GM20000 (cell line): ENCODE measurements at regions not wholly inside any gene's neighbourhood (a gene's known extent, or its start where the extent isn't known, plus 50 kb on each side); places are given as distances from the start of the nearest gene placed in this dataset.
"Not testable (repeated sequence)": the region's sequence is repeated elsewhere in the genome, so short reads cannot be mapped to it uniquely, and the experiment has no call there.

ENCODE experiments used
- DNase-seq: peaks from one replicate; pipeline ENCODE4 v3.0.0; 2012; ENCODE audit warnings: low spot score
- CTCF ChIP-seq: IDR thresholded peaks from 2 replicates; pipeline ENCODE4 v1.5.1; 2012; ENCODE audit warnings: mild to moderate bottlenecking, control low read depth; ENCODE audit errors: extremely low read depth, missing control alignments

GRCh38 chr6:141464490-141464889 is 668.2 kb upstream of the GJE1 start:
- no peak for TF ChIP-seq CTCF
- peak; percentile 30 for DNase-seq

GRCh38 chr6:141463237-141463977 is 669.3 kb upstream of the GJE1 start:
- DNase-seq, result peak; percentile 9

GRCh38 chr6:141460743-141461484 is 671.8 kb upstream of the GJE1 start:
- TF ChIP-seq CTCF, result no peak
- DNase-seq, result no peak

More at GRCh38 chr6:141463237-141463977, 669.3 kb upstream of the GJE1 start:
- no peak for TF ChIP-seq CTCF

- DNase-seq, result not testable (repeated sequence)
Observed at GRCh38 chr6:141460245-141460644, 672.5 kb upstream of the GJE1 start.

- DNase-seq, result not testable (repeated sequence)
Observed at GRCh38 chr6:141457984-141458383, 674.7 kb upstream of the GJE1 start.

GRCh38 chr6:141452354-141452686 is 680.4 kb upstream of the GJE1 start:
- no peak for TF ChIP-seq CTCF
- no peak for DNase-seq

GRCh38 chr6:141451511-141452353 is 681.0 kb upstream of the GJE1 start:
- TF ChIP-seq CTCF, result no peak
- DNase-seq, result no peak

GRCh38 chr6:141451181-141451510 is 681.6 kb upstream of the GJE1 start:
- no peak for TF ChIP-seq CTCF
- DNase-seq, result no peak
